Calu3 (cell line): ENCODE measurements at regions not wholly inside any gene's neighbourhood (a gene's known extent, or its start where the extent isn't known, plus 50 kb on each side); places are given as distances from the start of the nearest gene placed in this dataset.

Experiments used
- BruUV-seq: library from RNA; stranded (reverse); fragments of 400-500 nt; replicated peaks from 2 replicates; lab custom pipeline; 2021; lab: Mats Ljungman, UMichigan
- CTCF ChIA-PET: fragments of 300-600 bp; sonication (Branson Sonifier 250); formaldehyde crosslinking; loops from one replicate; lab custom pipeline; 2022; ENCODE audit warnings: antibody characterized with exemption; lab: Charles Lee
- DNase-seq: peaks from one replicate; pipeline ENCODE4 v3.0.0; 2022
- H3K27ac Mint-ChIP-seq: one replicate; pipeline ENCODE4 v1.8.0; 2022; ENCODE audit warnings: mixed read lengths; ENCODE audit not compliant: unreplicated experiment
- H3K27me3 Mint-ChIP-seq: one replicate; pipeline ENCODE4 v1.8.0; 2022; ENCODE audit warnings: mixed read lengths; ENCODE audit not compliant: unreplicated experiment
- H3K36me3 Mint-ChIP-seq: one replicate; pipeline ENCODE4 v1.8.0; 2022; ENCODE audit warnings: mild to moderate bottlenecking, moderate library complexity, mixed read lengths; ENCODE audit not compliant: insufficient read depth, unreplicated experiment
- H3K4me1 Mint-ChIP-seq: one replicate; pipeline ENCODE4 v1.8.0; 2022; ENCODE audit warnings: mild to moderate bottlenecking, low read depth, mixed read lengths; ENCODE audit not compliant: unreplicated experiment
- H3K4me3 Mint-ChIP-seq: one replicate; pipeline ENCODE4 v1.8.0; 2022; ENCODE audit warnings: mild to moderate bottlenecking, low read depth, moderate library complexity, mixed read lengths; ENCODE audit not compliant: unreplicated experiment
- H3K9me3 Mint-ChIP-seq: one replicate; pipeline ENCODE4 v1.8.0; 2022; ENCODE audit warnings: low read depth, mixed read lengths; ENCODE audit not compliant: unreplicated experiment
- CTCF ChIP-seq: fragments of 200-600 bp; IDR thresholded peaks from one replicate; pipeline ENCODE4 v1.8.0; 2022; ENCODE audit warnings: antibody characterized with exemption; ENCODE audit not compliant: unreplicated experiment
- intact Hi-C: fragments of 100-400 bp; cut with micrococcal nuclease; formaldehyde crosslinking; loops from one replicate; pipeline ENCODE4 v1.10.0; 2022; ENCODE audit not compliant: unreplicated experiment

DNA sequence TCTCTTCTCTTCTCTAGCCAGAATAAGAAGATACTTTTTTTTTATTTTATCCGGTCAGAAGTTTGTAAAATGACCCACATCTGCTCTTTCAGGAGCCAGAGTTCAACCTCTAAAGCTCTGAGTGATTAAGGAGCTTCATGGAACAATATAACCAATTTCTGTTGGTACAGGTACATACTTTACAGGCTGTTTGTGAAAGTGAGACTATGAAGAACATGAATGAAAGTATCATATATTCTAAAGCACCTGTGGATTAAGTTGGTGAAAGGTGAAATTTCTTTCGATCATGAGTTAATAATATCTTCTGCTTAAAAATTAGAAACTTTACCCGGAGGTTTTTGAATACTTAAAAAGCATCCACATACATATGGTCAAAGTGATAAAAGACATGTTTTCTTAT lies 65.2 kb downstream of the DMRT2 start:
- intact Hi-C loops, result no loop called here
- CTCF ChIA-PET, result no interaction called here
- no peak overlapping the region for H3K4me3 Mint-ChIP-seq
- no peak for DNase-seq
- no TSS peak for BruUV-seq
- no peaks in the 10 kb centered on the region for H3K4me1 Mint-ChIP-seq
- no peaks in the 10 kb centered on the region for H3K36me3 Mint-ChIP-seq
- no peak overlapping the region for H3K27ac Mint-ChIP-seq
- no peak for TF ChIP-seq CTCF
- peaks cover 17% of the 10 kb centered on the region for H3K9me3 Mint-ChIP-seq
- no peaks in the 10 kb centered on the region for H3K27me3 Mint-ChIP-seq

- H3K4me1 Mint-ChIP-seq, result no peaks in the 10 kb centered on the region
- peaks cover 21% of the 10 kb centered on the region for H3K9me3 Mint-ChIP-seq
- no TSS peak for BruUV-seq
- intact Hi-C loops, result no loop called here
- no peaks in the 10 kb centered on the region for H3K27me3 Mint-ChIP-seq
- CTCF ChIA-PET, result no interaction called here
- DNase-seq, result no peak
- H3K4me3 Mint-ChIP-seq, result no peak overlapping the region
- TF ChIP-seq CTCF, result no peak
- H3K27ac Mint-ChIP-seq, result no peak overlapping the region
- H3K36me3 Mint-ChIP-seq, result no peaks in the 10 kb centered on the region
These were observed 67.3 kb downstream of the DMRT2 start for GRCh38 chr9:1117439-1117838.

DNA sequence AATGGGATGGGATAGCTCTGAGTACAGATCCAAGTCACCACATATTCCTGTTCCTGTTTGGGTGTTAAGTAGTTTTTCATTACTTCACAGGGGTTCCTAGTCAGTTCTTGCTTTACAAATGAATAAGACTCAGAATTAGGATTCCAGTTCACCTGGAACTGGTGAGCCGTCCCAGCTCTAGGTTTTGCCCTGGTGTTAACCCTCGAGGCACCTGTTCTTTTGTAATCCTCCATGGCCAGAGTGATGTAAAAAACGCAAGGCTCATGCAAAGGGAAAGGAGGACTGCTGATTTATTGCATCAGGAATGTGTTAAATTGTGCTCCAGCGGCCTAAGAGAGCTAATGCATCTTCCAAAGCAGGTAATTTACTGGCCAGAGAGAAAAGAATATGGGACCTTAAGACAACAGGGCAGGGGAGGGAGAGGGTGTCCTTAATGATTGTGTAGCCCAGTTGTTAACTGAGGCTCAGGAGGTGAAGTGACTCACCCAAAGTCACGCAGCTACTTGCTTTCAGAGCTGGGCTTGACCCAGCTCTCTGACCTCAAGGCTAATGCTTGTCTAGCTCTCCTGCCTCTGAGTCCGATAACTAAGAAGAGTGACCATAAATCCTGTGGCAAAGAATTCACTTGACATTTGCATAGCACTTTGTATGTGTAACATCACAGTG lies 70.5 kb downstream of the DMRT2 start:
- Mint-ChIP-seq H3K36me3 (no peaks in the 10 kb centered on the region), H3K27me3 (no peaks in the 10 kb centered on the region), H3K27ac (no peak overlapping the region), H3K4me1 (no peaks in the 10 kb centered on the region), H3K4me3 (no peak overlapping the region), H3K9me3 (peaks cover 12% of the 10 kb centered on the region)
- no peak for TF ChIP-seq CTCF
- CTCF ChIA-PET, result no interaction called here
- intact Hi-C loops, result no loop called here
- no peak for DNase-seq
- no TSS peak for BruUV-seq

- Mint-ChIP-seq H3K9me3 (peaks cover 6% of the 10 kb centered on the region), H3K27ac (no peak overlapping the region), H3K4me3 (no peak overlapping the region), H3K36me3 (no peaks in the 10 kb centered on the region), H3K27me3 (no peaks in the 10 kb centered on the region), H3K4me1 (no peaks in the 10 kb centered on the region)
- no peak for TF ChIP-seq CTCF
- CTCF ChIA-PET, result no interaction called here
- no TSS peak for BruUV-seq
- intact Hi-C loops, result no loop called here
- no peak for DNase-seq
These were observed 75.6 kb downstream of the DMRT2 start for GRCh38 chr9:1125741-1126140.
